ENCODE measurements at regions not wholly inside any gene's neighbourhood (a gene's known extent, or its start where the extent isn't known, plus 50 kb on each side); places are given as distances from the start of the nearest gene placed in this dataset.
"Not testable (repeated sequence)": the region's sequence is repeated elsewhere in the genome, so short reads cannot be mapped to it uniquely, and the experiment has no call there.

DNA sequence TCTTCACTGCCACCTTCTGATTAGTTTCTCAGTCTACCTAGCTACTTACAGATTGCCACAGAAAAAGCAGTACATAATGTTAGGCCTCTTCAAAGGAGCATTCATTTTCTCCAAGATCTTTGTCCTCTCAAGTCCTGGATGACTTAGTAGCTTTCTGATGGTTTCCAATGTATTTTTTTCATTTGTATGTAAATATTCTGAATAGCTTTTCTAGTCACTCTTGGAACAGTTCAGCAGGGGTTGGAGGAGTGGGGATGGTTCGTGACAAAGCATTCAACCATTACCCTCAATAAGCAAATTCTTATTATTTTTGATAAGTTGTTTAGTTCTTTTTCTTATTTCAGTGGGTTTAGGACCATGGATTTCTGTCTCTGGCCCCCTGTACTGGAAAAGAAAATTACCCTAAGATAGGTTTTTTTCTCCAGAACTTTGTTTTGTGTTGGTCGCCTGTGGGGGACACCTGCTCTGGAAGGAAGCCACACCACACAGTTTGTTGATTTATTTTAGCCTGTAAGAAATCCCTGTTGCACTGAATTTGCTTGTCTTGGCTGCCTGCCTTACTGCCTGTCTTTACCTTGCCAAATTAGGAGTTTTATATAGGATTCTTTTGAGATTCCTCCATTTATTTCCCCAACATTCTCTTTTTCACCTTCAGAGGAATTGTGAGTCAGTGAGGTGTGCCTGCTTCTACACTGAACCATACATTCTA lies 247.9 kb downstream of the RFPL4B start:
- Mint-ChIP-seq H3K27me3 (no peaks in the 10 kb centered on the region), H3K36me3 (ENCODE audit: low read depth) (no peaks in the 10 kb centered on the region), H3K9me3 (ENCODE audit: low read depth) (peaks cover 3% of the 10 kb centered on the region), H3K4me3 (no peak overlapping the region), H3K27ac (no peak overlapping the region), H3K4me1 (no peaks in the 10 kb centered on the region)
- ATAC-seq (no peak), DNase-seq (no peak)
- intact Hi-C loops (cut with DNase I, micrococcal nuclease) = no loop called here
- ChIA-PET POLR2A (no interaction called here), CTCF (no interaction called here)

DNA sequence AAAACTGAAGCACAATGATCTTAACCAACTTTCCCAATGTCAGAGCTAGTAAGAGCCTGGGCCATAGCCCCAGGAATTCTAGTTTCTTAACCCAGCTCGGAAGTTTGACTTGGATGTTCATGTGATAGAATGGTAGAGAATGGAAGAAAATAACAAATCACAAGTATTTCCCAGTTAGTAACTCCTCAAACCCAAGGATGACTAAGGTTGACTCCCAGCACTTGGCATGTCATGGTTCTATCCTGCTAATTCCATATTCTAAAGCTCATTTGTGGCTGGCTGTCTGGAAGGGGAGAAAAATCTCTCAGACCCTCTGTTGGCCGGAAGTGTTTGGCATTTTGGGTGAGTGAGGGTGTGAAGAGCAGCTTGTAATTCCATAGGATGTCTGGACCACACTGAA lies 248.7 kb downstream of the RFPL4B start:
- peaks cover 3% of the 10 kb centered on the region for H3K9me3 Mint-ChIP-seq (ENCODE audit: low read depth)
- H3K4me1 Mint-ChIP-seq = no peaks in the 10 kb centered on the region
- H3K27me3 Mint-ChIP-seq = no peaks in the 10 kb centered on the region
- DNase-seq = no peak
- POLR2A ChIA-PET = no interaction called here
- H3K27ac Mint-ChIP-seq = no peak overlapping the region
- ATAC-seq = no peak
- no peak overlapping the region for H3K4me3 Mint-ChIP-seq
- H3K36me3 Mint-ChIP-seq (ENCODE audit: low read depth) = no peaks in the 10 kb centered on the region
- intact Hi-C loops (cut with DNase I, micrococcal nuclease) = no loop called here
- CTCF ChIA-PET = interaction anchor here (0.7 kb wide), 1 partner anchor 464 kb away, joined by 3 read pairs; no protein-coding TSS in a partner anchor

DNA sequence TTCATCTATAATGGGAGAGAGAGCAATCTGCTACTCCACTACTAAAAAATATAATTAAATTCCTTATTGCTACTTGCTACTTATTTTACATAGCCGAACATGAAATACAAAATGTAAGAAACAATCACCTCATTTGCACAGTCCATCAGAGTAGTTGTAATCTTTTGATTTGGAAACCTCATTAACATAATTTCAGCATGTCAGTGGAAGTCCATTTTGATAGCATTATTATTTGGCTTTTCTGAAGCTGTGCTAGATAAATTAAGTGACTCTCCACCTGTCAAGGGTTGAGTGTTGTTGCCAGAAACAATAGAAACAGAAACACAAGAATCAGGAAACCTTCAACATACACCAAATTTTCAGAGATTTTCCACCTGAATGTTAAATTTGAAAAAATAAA lies 250.0 kb downstream of the RFPL4B start:
- Mint-ChIP-seq H3K36me3 (ENCODE audit: low read depth) (no peaks in the 10 kb centered on the region), H3K4me3 (no peak overlapping the region), H3K27ac (no peak overlapping the region), H3K4me1 (no peaks in the 10 kb centered on the region), H3K9me3 (ENCODE audit: low read depth) (peaks cover 3% of the 10 kb centered on the region), H3K27me3 (no peaks in the 10 kb centered on the region)
- intact Hi-C loops (cut with DNase I, micrococcal nuclease) = no loop called here
- ATAC-seq (no peak), DNase-seq (no peak)
- ChIA-PET POLR2A (no interaction called here), CTCF (interaction anchor here (0.6 kb wide), 1 partner anchor 53 kb away, joined by 3 read pairs; no protein-coding TSS in a partner anchor)

DNA sequence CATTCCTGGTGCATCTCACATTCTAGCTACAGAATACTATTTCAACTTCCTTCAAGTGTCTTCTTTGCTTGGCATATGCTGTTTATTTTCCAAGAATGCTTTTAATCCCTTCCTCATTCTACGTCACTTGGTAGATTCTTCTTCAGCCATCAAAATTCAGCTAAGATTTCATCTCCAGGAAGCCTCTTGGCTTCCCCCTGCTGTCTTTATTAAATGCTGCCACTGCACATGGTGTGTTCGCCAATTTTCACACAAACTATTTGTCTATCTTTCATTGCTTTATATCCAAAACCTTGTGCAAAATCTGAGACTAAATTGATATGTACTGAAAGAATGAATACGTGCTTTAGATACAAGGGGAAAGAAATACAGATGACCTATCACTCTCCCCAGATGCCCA lies 253.0 kb downstream of the RFPL4B start:
- Mint-ChIP-seq H3K4me3 (no peak overlapping the region), H3K9me3 (ENCODE audit: low read depth) (peaks cover 3% of the 10 kb centered on the region), H3K27me3 (no peaks in the 10 kb centered on the region), H3K4me1 (no peaks in the 10 kb centered on the region), H3K36me3 (ENCODE audit: low read depth) (no peaks in the 10 kb centered on the region), H3K27ac (no peak overlapping the region)
- ATAC-seq = no peak
- intact Hi-C loops (cut with DNase I, micrococcal nuclease) = no loop called here
- no peak for DNase-seq
- POLR2A ChIA-PET = no interaction called here
- CTCF ChIA-PET = no interaction called here

DNA sequence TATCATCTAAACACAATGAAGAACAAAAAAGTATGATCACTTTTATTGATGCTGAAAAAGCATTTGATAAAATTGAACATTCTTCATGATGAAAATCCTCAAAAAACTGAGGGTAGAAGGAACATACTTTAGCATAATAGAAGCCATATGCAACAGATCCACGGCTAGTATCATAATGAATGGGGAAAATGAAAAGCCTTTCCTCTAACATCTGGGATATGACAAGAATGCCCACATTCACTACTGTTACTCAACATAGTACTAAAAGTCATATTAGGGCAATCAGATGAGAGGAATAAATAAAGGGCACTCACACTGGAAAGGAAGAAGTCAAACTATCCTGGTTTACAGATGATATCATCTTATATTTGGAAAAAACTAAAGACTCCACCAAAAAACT lies 256.6 kb downstream of the RFPL4B start:
- Mint-ChIP-seq H3K9me3 (ENCODE audit: low read depth) (peaks cover 8% of the 10 kb centered on the region), H3K4me1 (no peaks in the 10 kb centered on the region), H3K4me3 (no peak overlapping the region), H3K27me3 (no peaks in the 10 kb centered on the region), H3K36me3 (ENCODE audit: low read depth) (no peaks in the 10 kb centered on the region), H3K27ac (no peak overlapping the region)
- ChIA-PET POLR2A (no interaction called here), CTCF (no interaction called here)
- DNase-seq = no peak
- intact Hi-C loops (cut with DNase I, micrococcal nuclease) = no loop called here
- ATAC-seq = no peak

GRCh38 chr6:112606656-112607435 lies 259.7 kb downstream of the RFPL4B start:
- no peak for ATAC-seq
- ChIA-PET CTCF (no interaction called here), POLR2A (no interaction called here)

GRCh38 chr6:112608925-112609324 lies 261.8 kb downstream of the RFPL4B start:
- DNase-seq; H3K4me1 Mint-ChIP-seq; POLR2A ChIA-PET; H3K27me3 Mint-ChIP-seq; H3K36me3 Mint-ChIP-seq (ENCODE audit: low read depth); intact Hi-C loops (cut with DNase I, micrococcal nuclease); ATAC-seq; H3K27ac Mint-ChIP-seq; H3K4me3 Mint-ChIP-seq; CTCF ChIA-PET: not testable (repeated sequence)
- peaks cover 14% of the 10 kb centered on the region for H3K9me3 Mint-ChIP-seq (ENCODE audit: low read depth)

More at GRCh38 chr6:112606656-112607435, 259.7 kb downstream of the RFPL4B start:
- no peak overlapping the region for H3K4me3 Mint-ChIP-seq
- H3K4me1 Mint-ChIP-seq = no peaks in the 10 kb centered on the region
- H3K27me3 Mint-ChIP-seq = no peaks in the 10 kb centered on the region
- H3K9me3 Mint-ChIP-seq (ENCODE audit: low read depth) = peaks cover 14% of the 10 kb centered on the region
- no peaks in the 10 kb centered on the region for H3K36me3 Mint-ChIP-seq (ENCODE audit: low read depth)
- intact Hi-C loops (cut with DNase I, micrococcal nuclease) = no loop called here
- H3K27ac Mint-ChIP-seq = no peak overlapping the region
- no peak for DNase-seq

DNA sequence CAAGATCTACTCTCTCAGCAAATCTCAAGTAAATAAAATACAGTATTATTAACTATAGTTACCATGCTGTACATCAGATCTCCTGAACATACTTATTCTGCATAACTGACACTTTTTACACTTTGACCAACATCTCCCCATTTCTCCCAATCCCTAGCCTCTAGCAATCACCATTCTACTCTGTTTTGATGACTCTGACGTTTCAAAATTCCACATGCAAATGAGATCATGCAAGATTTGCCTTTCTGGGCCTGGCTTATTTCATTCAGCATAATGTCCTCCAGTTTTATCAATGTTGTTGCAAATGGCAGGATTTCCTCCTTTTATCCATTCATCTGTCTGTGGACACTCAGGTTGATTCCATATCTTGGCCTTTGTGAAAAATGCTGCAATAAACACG lies 266.3 kb downstream of the RFPL4B start:
- no peak overlapping the region for H3K27ac Mint-ChIP-seq
- CTCF ChIA-PET = interaction anchor here (0.8 kb wide), 1 partner anchor 33 kb away, joined by 3 read pairs; no protein-coding TSS in a partner anchor
- no peak for DNase-seq
- POLR2A ChIA-PET = no interaction called here
- no peaks in the 10 kb centered on the region for H3K27me3 Mint-ChIP-seq
- no peaks in the 10 kb centered on the region for H3K4me1 Mint-ChIP-seq
- H3K9me3 Mint-ChIP-seq (ENCODE audit: low read depth) = peaks cover 11% of the 10 kb centered on the region
- intact Hi-C loops (cut with DNase I, micrococcal nuclease) = no loop called here
- H3K4me3 Mint-ChIP-seq = no peak overlapping the region
- ATAC-seq = no peak
- no peaks in the 10 kb centered on the region for H3K36me3 Mint-ChIP-seq (ENCODE audit: low read depth)

- CTCF ChIA-PET = no interaction called here
Observed at GRCh38 chr6:112618849-112619248, 271.7 kb downstream of the RFPL4B start.

GRCh38 chr6:112620812-112621569 lies 273.9 kb downstream of the RFPL4B start:
- Mint-ChIP-seq H3K4me1 (no peaks in the 10 kb centered on the region), H3K27ac (no peak overlapping the region), H3K4me3 (no peak overlapping the region), H3K36me3 (ENCODE audit: low read depth) (no peaks in the 10 kb centered on the region), H3K27me3 (no peaks in the 10 kb centered on the region), H3K9me3 (ENCODE audit: low read depth) (no peaks in the 10 kb centered on the region)
- DNase-seq (no peak), ATAC-seq (no peak)
- POLR2A ChIA-PET = no interaction called here
- CTCF ChIA-PET = interaction anchor here (0.6 to 0.7 kb wide), 2 partner anchors 368 to 1823 kb away, joined by 3 read pairs; no protein-coding TSS in a partner anchor
- intact Hi-C loops (cut with DNase I, micrococcal nuclease) = no loop called here

More at GRCh38 chr6:112618849-112619248, 271.7 kb downstream of the RFPL4B start:
- Mint-ChIP-seq H3K27ac (no peak overlapping the region), H3K4me3 (no peak overlapping the region), H3K27me3 (no peaks in the 10 kb centered on the region), H3K36me3 (ENCODE audit: low read depth) (no peaks in the 10 kb centered on the region), H3K4me1 (no peaks in the 10 kb centered on the region), H3K9me3 (ENCODE audit: low read depth) (no peaks in the 10 kb centered on the region)
- intact Hi-C loops (cut with DNase I, micrococcal nuclease) = no loop called here
- ATAC-seq = no peak
- DNase-seq = no peak
- POLR2A ChIA-PET = no interaction called here

- H3K27ac Mint-ChIP-seq = no peak overlapping the region
Observed at GRCh38 chr6:112622036-112622435, 274.9 kb downstream of the RFPL4B start.

More at GRCh38 chr6:112622036-112622435, 274.9 kb downstream of the RFPL4B start:
- Mint-ChIP-seq H3K36me3 (ENCODE audit: low read depth) (no peaks in the 10 kb centered on the region), H3K9me3 (ENCODE audit: low read depth) (no peaks in the 10 kb centered on the region), H3K4me3 (no peak overlapping the region), H3K4me1 (no peaks in the 10 kb centered on the region), H3K27me3 (no peaks in the 10 kb centered on the region)
- DNase-seq (no peak), ATAC-seq (no peak)
- CTCF ChIA-PET = interaction anchor here (0.7 kb wide), 1 partner anchor 369 kb away, joined by 3 read pairs; no protein-coding TSS in a partner anchor
- POLR2A ChIA-PET = no interaction called here
- intact Hi-C loops (cut with DNase I, micrococcal nuclease) = no loop called here

Measured in activated CD4-positive, alpha-beta T cell treated with anti-CD3 and anti-CD28 coated beads for 36 hours (primary cell).